T-helper 1 cell treated with Interleukin-12 subunit alpha and Interleukin-12 subunit beta and Interleukin-4 antibody, amounts not matched to agents 30 μg/mL and 1 μg/mL, for 36 hours (primary cell): ENCODE measurements at regions not wholly inside any gene's neighbourhood (a gene's known extent, or its start where the extent isn't known, plus 50 kb on each side); places are given as distances from the start of the nearest gene placed in this dataset.

ENCODE experiments used
- H3K27ac Mint-ChIP-seq: one replicate; pipeline ENCODE4 v1.8.0; 2021; ENCODE audit warnings: mild to moderate bottlenecking, mixed read lengths
- H3K27me3 Mint-ChIP-seq: one replicate; pipeline ENCODE4 v1.8.0; 2021; ENCODE audit warnings: low read depth, mixed read lengths
- H3K36me3 Mint-ChIP-seq: one replicate; pipeline ENCODE4 v1.8.0; 2021; ENCODE audit warnings: low read depth, mixed read lengths
- H3K4me1 Mint-ChIP-seq: one replicate; pipeline ENCODE4 v1.8.0; 2021; ENCODE audit warnings: low read depth, mixed read lengths
- H3K4me3 Mint-ChIP-seq: one replicate; pipeline ENCODE4 v1.8.0; 2021; ENCODE audit warnings: mild to moderate bottlenecking, moderate library complexity, mixed read lengths
- H3K9me3 Mint-ChIP-seq: one replicate; pipeline ENCODE4 v1.8.0; 2021; ENCODE audit warnings: mixed read lengths

- H3K4me1 Mint-ChIP-seq: no peaks in the 10 kb centered on the region
- H3K9me3 Mint-ChIP-seq: no peaks in the 10 kb centered on the region
- H3K36me3 Mint-ChIP-seq: no peaks in the 10 kb centered on the region
- no peaks in the 10 kb centered on the region for H3K27me3 Mint-ChIP-seq
- H3K27ac Mint-ChIP-seq: no peak overlapping the region
- H3K4me3 Mint-ChIP-seq: no peak overlapping the region
These were observed 642.0 kb downstream of the SLC6A15 start for GRCh38 chr12:84270470-84271140.

DNA sequence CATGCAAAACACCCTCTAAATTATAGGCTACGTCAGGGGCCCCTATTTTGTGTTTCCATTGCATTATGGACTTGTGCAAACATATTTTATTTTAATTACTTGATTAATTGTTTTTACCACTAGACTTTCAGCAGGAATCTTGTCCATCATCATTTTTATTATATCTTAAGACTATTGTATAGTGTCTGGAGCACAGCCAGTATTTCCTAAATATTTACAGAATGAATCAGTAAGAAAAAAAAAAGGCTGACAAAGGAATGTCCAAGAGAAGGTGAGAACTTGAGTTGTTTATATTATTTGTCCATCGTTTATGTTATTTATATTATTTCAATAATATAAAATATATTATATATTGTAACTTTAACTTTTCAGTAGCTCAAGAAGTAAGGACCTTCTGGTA lies 664.7 kb downstream of the SLC6A15 start:
- Mint-ChIP-seq H3K9me3 (no peaks in the 10 kb centered on the region), H3K4me3 (no peak overlapping the region)

DNA sequence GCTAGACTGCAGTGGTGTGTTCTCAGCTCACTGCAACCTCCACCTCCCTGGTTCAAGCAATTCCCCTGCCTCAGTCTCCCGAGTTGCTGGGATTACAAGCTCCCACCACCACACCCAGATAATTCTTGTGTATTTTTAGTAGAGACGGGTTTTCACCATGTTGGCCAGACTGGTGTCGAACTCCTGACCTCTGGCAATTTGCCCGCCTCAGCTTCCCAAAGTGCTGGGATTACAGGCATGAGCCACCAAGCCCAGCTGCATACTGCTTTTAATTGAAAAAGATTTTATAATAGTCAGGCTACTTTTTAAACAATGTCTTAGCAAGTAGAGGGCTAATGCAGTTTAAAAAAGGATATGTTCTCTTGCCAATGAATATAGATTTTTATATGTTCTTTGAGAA lies 668.9 kb downstream of the SLC6A15 start:
- H3K4me1 Mint-ChIP-seq: no peaks in the 10 kb centered on the region
- no peaks in the 10 kb centered on the region for H3K9me3 Mint-ChIP-seq
- H3K4me3 Mint-ChIP-seq: no peak overlapping the region
- no peaks in the 10 kb centered on the region for H3K36me3 Mint-ChIP-seq
- H3K27ac Mint-ChIP-seq: no peak overlapping the region
- H3K27me3 Mint-ChIP-seq: no peaks in the 10 kb centered on the region

More for the DNA sequence above, 664.7 kb downstream of the SLC6A15 start:
- no peaks in the 10 kb centered on the region for H3K36me3 Mint-ChIP-seq
- H3K27me3 Mint-ChIP-seq: no peaks in the 10 kb centered on the region
- H3K27ac Mint-ChIP-seq: no peak overlapping the region
- no peaks in the 10 kb centered on the region for H3K4me1 Mint-ChIP-seq

DNA sequence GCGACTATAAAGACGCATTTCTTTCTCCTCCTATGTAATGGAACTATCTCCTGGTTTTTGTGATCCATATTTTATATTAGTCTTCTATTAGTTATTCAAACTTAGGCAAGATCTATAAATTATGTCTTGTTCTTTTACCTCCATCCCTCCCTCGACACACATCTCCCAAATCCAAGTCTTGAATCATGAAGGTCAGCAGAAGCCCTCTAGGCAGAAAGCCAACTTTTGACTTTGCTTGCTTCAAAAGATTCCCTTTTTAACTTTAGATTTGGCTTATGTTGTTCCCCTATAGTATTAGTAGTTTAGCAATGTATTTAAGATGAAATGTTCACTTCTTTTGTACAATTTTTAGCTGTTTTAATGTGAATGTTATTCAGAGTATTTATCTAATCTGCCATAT lies 689.8 kb downstream of the SLC6A15 start:
- no peaks in the 10 kb centered on the region for H3K36me3 Mint-ChIP-seq
- H3K4me1 Mint-ChIP-seq: no peaks in the 10 kb centered on the region
- H3K4me3 Mint-ChIP-seq: no peak overlapping the region
- no peaks in the 10 kb centered on the region for H3K27me3 Mint-ChIP-seq
- H3K9me3 Mint-ChIP-seq: no peaks in the 10 kb centered on the region
- no peak overlapping the region for H3K27ac Mint-ChIP-seq

GRCh38 chr12:84218406-84218805 lies 694.2 kb downstream of the SLC6A15 start:
- Mint-ChIP-seq H3K27ac (no peak overlapping the region), H3K4me1 (no peaks in the 10 kb centered on the region), H3K36me3 (no peaks in the 10 kb centered on the region), H3K9me3 (no peaks in the 10 kb centered on the region), H3K27me3 (no peaks in the 10 kb centered on the region), H3K4me3 (no peak overlapping the region)

DNA sequence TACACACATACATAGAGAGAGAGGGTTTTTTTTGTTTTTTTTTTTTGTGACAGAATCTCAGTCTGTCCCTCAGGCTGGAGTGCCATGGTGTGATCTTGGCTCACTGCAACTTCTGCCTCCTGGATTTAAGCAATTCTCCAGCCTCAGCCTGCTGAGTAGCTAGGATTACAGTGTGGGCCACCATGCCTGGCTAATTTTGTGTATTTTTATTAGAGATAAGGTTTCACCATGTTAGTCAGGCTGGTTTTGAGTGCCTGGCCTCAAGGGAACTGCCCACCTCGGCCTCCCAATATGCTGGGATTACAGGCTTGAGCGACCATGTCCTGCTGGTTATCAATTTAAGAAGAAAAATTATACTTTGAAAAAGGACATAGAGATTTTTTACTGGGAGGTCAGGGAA lies 710.6 kb downstream of the SLC6A15 start:
- no peaks in the 10 kb centered on the region for H3K4me1 Mint-ChIP-seq
- H3K27me3 Mint-ChIP-seq: no peaks in the 10 kb centered on the region
- peaks cover 9% of the 10 kb centered on the region for H3K9me3 Mint-ChIP-seq
- no peak overlapping the region for H3K4me3 Mint-ChIP-seq
- no peak overlapping the region for H3K27ac Mint-ChIP-seq
- H3K36me3 Mint-ChIP-seq: no peaks in the 10 kb centered on the region

- no peak overlapping the region for H3K4me3 Mint-ChIP-seq
These were observed 714.2 kb downstream of the SLC6A15 start for GRCh38 chr12:84198294-84198946.

DNA sequence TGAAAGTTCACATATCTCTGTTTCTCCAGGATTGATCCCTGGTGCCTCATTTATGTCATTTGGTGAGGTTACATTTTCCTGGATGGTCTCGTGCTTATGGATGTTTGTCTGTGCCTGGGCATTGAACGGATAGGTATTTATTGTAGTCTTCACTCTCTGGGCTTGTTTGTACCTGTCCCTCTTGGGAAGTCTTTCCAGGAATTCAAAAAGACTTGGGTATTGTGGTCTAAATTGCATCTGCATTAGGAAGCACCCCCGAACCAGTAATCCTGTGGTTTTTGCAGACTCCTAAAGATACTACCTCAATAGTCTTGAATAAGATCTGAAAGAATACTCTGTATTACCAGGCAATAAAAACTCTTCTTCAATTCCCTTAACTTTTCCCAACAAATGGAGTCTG lies 720.8 kb downstream of the SLC6A15 start:
- Mint-ChIP-seq H3K9me3 (peaks cover 8% of the 10 kb centered on the region), H3K36me3 (no peaks in the 10 kb centered on the region), H3K4me3 (no peak overlapping the region), H3K4me1 (no peaks in the 10 kb centered on the region), H3K27me3 (no peaks in the 10 kb centered on the region), H3K27ac (no peak overlapping the region)

More at GRCh38 chr12:84198294-84198946, 714.2 kb downstream of the SLC6A15 start:
- H3K27me3 Mint-ChIP-seq: no peaks in the 10 kb centered on the region
- H3K27ac Mint-ChIP-seq: no peak overlapping the region
- H3K9me3 Mint-ChIP-seq: peaks cover 12% of the 10 kb centered on the region
- H3K4me1 Mint-ChIP-seq: no peaks in the 10 kb centered on the region
- no peaks in the 10 kb centered on the region for H3K36me3 Mint-ChIP-seq

DNA sequence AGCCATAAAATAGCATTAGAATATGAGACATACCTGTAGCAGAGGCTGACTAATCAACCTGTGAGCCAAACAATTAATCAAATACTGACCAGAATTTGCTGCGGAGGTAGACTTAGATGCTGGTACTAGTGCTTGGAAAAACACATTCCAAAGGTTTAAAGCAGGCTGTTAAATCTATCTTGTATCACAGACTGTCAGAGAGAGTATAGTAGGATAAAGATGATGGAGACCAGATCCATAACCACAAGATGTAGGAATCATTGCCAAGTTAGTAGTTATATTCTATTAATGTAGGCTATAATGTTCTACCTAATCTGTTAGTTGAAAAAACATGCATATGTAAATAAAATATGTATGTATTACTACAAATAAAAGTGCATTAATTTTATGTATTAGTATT lies 726.2 kb downstream of the SLC6A15 start:
- H3K4me3 Mint-ChIP-seq: no peak overlapping the region
- H3K4me1 Mint-ChIP-seq: no peaks in the 10 kb centered on the region
- no peaks in the 10 kb centered on the region for H3K36me3 Mint-ChIP-seq
- H3K9me3 Mint-ChIP-seq: no peaks in the 10 kb centered on the region
- no peak overlapping the region for H3K27ac Mint-ChIP-seq
- H3K27me3 Mint-ChIP-seq: no peaks in the 10 kb centered on the region

DNA sequence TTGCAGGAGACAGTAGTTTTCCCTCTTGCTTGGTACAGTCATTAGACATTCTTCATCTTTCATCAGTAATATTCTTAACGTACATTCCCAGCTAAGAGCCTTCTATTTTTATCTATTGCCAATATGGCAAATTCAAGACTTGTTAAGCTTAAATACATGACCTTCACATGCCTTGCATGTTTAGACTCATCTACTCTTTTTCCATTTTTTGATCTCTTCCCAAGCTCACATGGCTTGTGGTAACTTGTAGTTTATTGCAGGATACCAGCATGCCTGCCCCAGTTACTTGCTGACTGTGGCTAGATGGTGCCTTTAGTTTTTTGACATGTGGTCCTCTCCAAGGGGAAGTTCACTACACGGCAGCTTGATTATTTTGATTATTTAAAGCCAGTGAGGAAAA lies 729.0 kb downstream of the SLC6A15 start:
- no peaks in the 10 kb centered on the region for H3K36me3 Mint-ChIP-seq
- no peak overlapping the region for H3K4me3 Mint-ChIP-seq
- H3K9me3 Mint-ChIP-seq: no peaks in the 10 kb centered on the region
- no peaks in the 10 kb centered on the region for H3K4me1 Mint-ChIP-seq
- H3K27ac Mint-ChIP-seq: no peak overlapping the region
- no peaks in the 10 kb centered on the region for H3K27me3 Mint-ChIP-seq

GRCh38 chr12:84174115-84174514 lies 738.5 kb downstream of the SLC6A15 start:
- Mint-ChIP-seq H3K4me1 (no peaks in the 10 kb centered on the region), H3K9me3 (no peaks in the 10 kb centered on the region), H3K36me3 (no peaks in the 10 kb centered on the region), H3K27ac (no peak overlapping the region), H3K4me3 (no peak overlapping the region), H3K27me3 (no peaks in the 10 kb centered on the region)

GRCh38 chr12:84172823-84173424 lies 739.7 kb downstream of the SLC6A15 start:
- no peak overlapping the region for H3K27ac Mint-ChIP-seq
- no peaks in the 10 kb centered on the region for H3K4me1 Mint-ChIP-seq
- H3K36me3 Mint-ChIP-seq: no peaks in the 10 kb centered on the region
- no peak overlapping the region for H3K4me3 Mint-ChIP-seq
- H3K9me3 Mint-ChIP-seq: no peaks in the 10 kb centered on the region
- no peaks in the 10 kb centered on the region for H3K27me3 Mint-ChIP-seq

DNA sequence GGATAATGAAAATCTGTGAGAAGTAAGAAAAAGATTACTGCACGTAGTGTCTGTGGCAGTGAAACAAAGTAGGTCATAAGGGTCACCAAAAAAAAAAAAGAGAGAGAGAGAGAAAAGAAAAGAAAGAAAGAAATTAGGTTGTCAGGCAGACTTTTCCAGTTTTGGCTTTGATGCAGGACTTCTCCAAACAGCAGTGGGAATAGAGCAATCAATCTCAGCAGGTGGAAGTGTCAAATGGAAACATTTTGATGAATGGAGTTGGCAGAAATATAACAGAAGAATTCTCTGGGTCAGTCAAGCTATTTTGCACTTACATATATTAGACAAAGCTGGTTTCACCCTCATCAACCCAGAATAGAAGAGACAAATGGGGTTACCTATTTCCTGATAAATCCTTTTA lies 745.8 kb downstream of the SLC6A15 start:
- Mint-ChIP-seq H3K27ac (no peak overlapping the region), H3K4me1 (no peaks in the 10 kb centered on the region), H3K4me3 (no peak overlapping the region), H3K36me3 (no peaks in the 10 kb centered on the region), H3K27me3 (no peaks in the 10 kb centered on the region), H3K9me3 (no peaks in the 10 kb centered on the region)

- Mint-ChIP-seq H3K36me3 (no peaks in the 10 kb centered on the region), H3K4me1 (no peaks in the 10 kb centered on the region), H3K4me3 (no peak overlapping the region), H3K27ac (no peak overlapping the region), H3K9me3 (no peaks in the 10 kb centered on the region), H3K27me3 (no peaks in the 10 kb centered on the region)
These were observed 746.5 kb downstream of the SLC6A15 start for GRCh38 chr12:84165998-84166571.

- Mint-ChIP-seq H3K27me3 (no peaks in the 10 kb centered on the region), H3K36me3 (no peaks in the 10 kb centered on the region), H3K9me3 (peaks cover 4% of the 10 kb centered on the region)
These were observed 751.3 kb downstream of the SLC6A15 start for GRCh38 chr12:84161296-84161695.

More at GRCh38 chr12:84161296-84161695, 751.3 kb downstream of the SLC6A15 start:
- H3K4me1 Mint-ChIP-seq: no peaks in the 10 kb centered on the region
- H3K4me3 Mint-ChIP-seq: no peak overlapping the region
- H3K27ac Mint-ChIP-seq: no peak overlapping the region
